Esophagus muscularis mucosa (tissue), 4 donors: ENCODE measurements at regions not wholly inside any gene's neighbourhood (a gene's known extent, or its start where the extent isn't known, plus 50 kb on each side); places are given as distances from the start of the nearest gene placed in this dataset.

Experiments
- DNase-seq: peaks from one replicate; pipeline ENCODE4 v3.0.0-alpha.2; 2017; ENCODE audit errors: extremely low spot score
- H3K27ac ChIP-seq, 4 donors: fragments of 200-600 bp; sonication (generic); replicated peaks in 1 of 4; 1 replicate in 3 of 4; 2 replicates in 1 of 4; pipeline ENCODE4 v1.5.1; 2016 to 2019; ENCODE audit warnings: mild to moderate bottlenecking in 1 of 4
- H3K27me3 ChIP-seq, 4 donors: fragments of 200-600 bp; sonication (generic); one replicate each; pipeline versions ENCODE4 v1.5.1 to v1.6.0; 2016 to 2019
- H3K36me3 ChIP-seq, 4 donors: fragments of 200-600 bp; sonication (generic); one replicate each; pipeline ENCODE4 v1.5.1; 2016 to 2019
- H3K4me1 ChIP-seq, 4 donors: fragments of 200-600 bp; sonication (generic); one replicate each; pipeline ENCODE4 v1.5.1; 2016 to 2019
- H3K4me3 ChIP-seq, 4 donors: fragments of 200-600 bp; sonication (generic); 1 replicate in 2 of 4; 2 replicates in 2 of 4; pipeline ENCODE4 v1.5.1; 2016 to 2019; ENCODE audit warnings: mild to moderate bottlenecking in 4 of 4, moderate library complexity in 1 of 4
- H3K9me3 ChIP-seq, 4 donors: fragments of 200-600 bp; sonication (generic); 1 replicate in 3 of 4; 2 replicates in 1 of 4; pipeline ENCODE4 v1.5.1; 2016 to 2019
- EP300 ChIP-seq: sonication (generic); formaldehyde crosslinking; IDR thresholded peaks from one replicate; pipeline ENCODE4 v1.6.1; 2017; ENCODE audit warnings: antibody characterized with exemption
- POLR2A ChIP-seq: fragments of 450-650 bp; IDR thresholded peaks from one replicate; pipeline ENCODE4 v1.6.1; 2017; ENCODE audit warnings: antibody characterized with exemption, moderate library complexity, mild to moderate bottlenecking, low read depth
- POLR2AphosphoS5 ChIP-seq, 2 donors: sonication (generic); formaldehyde crosslinking; IDR thresholded peaks; one replicate each; pipeline ENCODE4 v1.6.1; 2017; ENCODE audit warnings: antibody characterized with exemption in 2 of 2
- WGBS: methylation state at CpG from one replicate; pipeline ENCODE4 v1.1.5; 2018; 5-methylcytosine and 5-hydroxymethylcytosine counted together
- intact Hi-C: fragments of 100-400 bp; cut with DNase I; formaldehyde crosslinking; loops from one replicate; pipeline ENCODE4 v1.15.1; 2023
- TF ChIP-seq, protein P1 (sequence below), 3 experiments: fragments of 200-600 bp in 2 of 3; fragments of 450-650 bp in 1 of 3; sonication (generic) in 2 of 3; IDR thresholded peaks; one replicate each; pipeline ENCODE4 v1.5.1; 2017 to 2019; ENCODE audit warnings: antibody characterized with exemption in 3 of 3, mild to moderate bottlenecking in 2 of 3, moderate library complexity in 1 of 3

DNA sequence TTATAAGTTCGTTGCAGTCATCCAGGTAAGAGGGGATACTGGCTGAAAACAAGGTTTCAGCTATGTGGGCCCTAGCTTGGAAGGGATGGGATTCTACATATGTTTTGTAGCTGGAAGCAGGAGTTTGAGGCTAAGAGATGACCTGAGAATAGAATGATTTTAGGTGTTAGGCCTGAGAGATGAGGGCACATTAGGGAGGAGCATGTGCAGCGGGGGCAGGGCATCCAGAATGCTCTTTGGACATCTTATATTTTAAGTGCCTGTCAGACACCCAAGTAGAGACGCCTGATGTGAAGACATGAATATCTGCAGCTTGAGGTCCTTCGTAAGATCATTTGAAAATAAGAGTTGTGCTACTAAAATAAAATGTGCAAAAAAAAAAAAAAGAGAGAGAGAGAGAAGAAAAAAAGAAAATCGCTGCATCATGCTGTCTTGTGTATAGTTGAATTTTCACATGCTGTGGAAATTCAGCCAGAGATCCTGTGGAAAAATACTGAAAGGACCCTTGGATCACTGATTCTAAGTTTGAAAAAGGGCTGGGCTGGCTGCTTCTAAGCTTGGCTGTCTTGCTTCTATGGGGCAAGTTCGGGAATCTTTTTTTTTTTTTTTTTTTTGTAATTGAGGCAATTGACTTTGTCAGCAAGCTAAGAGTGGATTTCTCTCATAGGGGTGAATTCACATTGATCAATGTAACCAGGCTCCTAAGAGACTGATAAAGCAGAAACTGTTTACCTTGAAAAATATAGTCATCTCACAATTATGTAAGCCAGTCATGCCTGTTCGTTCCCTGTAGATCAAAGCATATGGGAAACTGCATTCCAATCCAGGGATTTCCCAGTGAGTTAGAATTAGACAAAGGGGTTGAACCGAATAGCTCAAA is 341.0 kb upstream of the GATB start:
- no peaks in the 10 kb centered on the region for H3K36me3 ChIP-seq

DNA sequence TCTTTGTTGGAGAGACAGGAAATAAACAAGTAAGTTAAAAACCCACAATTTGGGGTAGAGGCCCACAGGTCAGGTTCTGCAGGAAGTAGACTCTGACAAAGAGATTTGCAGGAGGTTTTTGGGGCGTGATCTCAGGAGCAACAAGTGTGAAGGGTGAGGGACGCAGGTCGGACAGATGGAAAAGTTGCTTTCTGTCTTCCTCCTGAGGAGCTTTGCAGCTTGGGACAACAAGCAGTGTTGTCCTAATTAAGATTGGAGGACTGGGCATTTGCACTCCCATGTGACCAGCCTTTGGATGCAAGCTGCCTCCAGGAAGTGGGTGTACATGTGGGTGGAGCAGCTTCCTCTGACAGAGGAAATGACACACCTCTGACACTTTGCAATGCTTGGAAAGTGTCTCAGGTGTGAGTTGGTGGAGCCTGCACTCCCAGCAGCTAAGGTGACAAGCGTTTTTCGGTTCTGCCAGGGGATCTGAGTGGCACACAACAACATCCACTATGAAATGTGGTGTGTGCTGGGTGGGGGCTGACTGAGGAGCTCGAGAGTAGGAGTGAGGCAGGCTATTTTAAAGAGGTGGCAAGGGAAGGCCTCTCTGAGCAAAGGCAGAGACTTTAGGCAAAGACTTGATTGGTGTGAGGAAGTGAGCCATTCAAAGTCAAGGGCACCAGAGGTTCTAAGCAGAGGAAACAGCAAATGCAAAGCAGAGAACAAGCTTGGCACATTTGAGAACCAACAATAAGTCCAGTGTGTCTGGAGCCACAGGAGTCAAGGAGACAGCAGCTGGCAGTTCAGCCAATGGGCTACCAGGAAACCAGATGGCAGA is 339.8 kb upstream of the GATB start:
- Histone ChIP-seq H3K9me3 (no peaks in the 10 kb centered on the region), H3K27ac (no peak overlapping the region), H3K36me3 (no peaks in the 10 kb centered on the region), H3K4me3 (no peak overlapping the region), H3K4me1 (peaks cover 4 to 23% (median 20%) of the 10 kb centered on the region in 4 donors), H3K27me3 (no peaks in the 10 kb centered on the region)
- TF ChIP-seq POLR2AphosphoS5 (IDR thresholded peaks at IDR 0.05) (peak; percentile 10 to 14), POLR2A (no peak), EP300 (no peak)
- TF ChIP-seq, protein P1, sequence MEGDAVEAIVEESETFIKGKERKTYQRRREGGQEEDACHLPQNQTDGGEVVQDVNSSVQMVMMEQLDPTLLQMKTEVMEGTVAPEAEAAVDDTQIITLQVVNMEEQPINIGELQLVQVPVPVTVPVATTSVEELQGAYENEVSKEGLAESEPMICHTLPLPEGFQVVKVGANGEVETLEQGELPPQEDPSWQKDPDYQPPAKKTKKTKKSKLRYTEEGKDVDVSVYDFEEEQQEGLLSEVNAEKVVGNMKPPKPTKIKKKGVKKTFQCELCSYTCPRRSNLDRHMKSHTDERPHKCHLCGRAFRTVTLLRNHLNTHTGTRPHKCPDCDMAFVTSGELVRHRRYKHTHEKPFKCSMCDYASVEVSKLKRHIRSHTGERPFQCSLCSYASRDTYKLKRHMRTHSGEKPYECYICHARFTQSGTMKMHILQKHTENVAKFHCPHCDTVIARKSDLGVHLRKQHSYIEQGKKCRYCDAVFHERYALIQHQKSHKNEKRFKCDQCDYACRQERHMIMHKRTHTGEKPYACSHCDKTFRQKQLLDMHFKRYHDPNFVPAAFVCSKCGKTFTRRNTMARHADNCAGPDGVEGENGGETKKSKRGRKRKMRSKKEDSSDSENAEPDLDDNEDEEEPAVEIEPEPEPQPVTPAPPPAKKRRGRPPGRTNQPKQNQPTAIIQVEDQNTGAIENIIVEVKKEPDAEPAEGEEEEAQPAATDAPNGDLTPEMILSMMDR (IDR thresholded peaks at IDR 0.05), result no peak
- 84% methylated on average over 6 of the region's 6 CpGs for WGBS
- peak; percentile 87 for DNase-seq
- intact Hi-C loops, result no loop called here

More for the DNA sequence above, 341.0 kb upstream of the GATB start:
- H3K27me3 ChIP-seq, result no peaks in the 10 kb centered on the region
- H3K4me3 ChIP-seq, result no peak overlapping the region
- peaks cover 8 to 34% (median 30%) of the 10 kb centered on the region in 4 donors for H3K4me1 ChIP-seq
- intact Hi-C loops, result no loop called here
- peak; percentile 62 for DNase-seq
- TF ChIP-seq POLR2A (no peak), EP300 (no peak)
- TF ChIP-seq, protein P1 (IDR thresholded peaks at IDR 0.05), result no peak
- no peak overlapping the region for H3K27ac ChIP-seq
- no peaks in the 10 kb centered on the region for H3K9me3 ChIP-seq
- 84% methylated on average over 8 of the region's 8 CpGs for WGBS

DNA sequence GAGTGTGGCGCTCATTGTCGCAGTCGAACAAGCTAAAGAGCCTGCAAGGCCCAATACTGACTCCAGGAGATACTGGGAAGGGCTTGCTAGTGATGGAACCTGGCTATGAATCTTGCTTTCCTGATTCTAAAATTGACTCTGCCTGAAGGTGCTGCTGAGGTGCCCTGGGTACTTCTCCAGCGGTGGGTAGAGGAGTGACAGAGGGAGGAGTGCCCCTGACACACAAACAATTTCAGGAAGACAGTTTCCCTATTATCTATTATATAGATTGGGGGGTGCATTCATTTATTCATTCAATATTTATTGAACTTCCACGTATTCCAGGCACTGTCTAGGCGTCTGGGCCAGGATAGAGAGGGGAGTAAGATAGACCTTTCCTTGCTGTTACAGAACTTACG is 339.2 kb upstream of the GATB start:
- no peak for DNase-seq

DNA sequence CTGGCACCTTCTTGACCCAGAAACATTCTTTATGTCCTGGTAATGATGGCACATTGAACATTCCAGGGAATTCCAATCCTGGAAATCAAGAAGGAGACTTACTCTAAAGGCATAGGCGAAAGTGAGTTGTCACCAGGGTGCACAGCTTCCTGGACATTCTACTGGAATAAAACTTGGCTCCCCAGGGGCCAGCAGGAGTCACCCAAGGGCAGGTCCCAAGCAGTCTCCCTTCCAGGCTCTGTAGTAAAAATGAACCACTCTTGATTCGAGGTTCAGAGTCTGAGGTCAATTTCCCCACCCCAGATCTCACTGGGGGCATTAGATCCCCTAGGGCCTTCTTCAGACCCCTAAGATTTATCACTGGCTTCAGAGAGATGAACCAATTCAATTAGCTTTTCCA is 338.7 kb upstream of the GATB start:
- Histone ChIP-seq H3K4me1 (peaks cover 4 to 23% (median 20%) of the 10 kb centered on the region in 4 donors), H3K9me3 (no peaks in the 10 kb centered on the region), H3K36me3 (no peaks in the 10 kb centered on the region), H3K27ac (no peak overlapping the region), H3K4me3 (no peak overlapping the region), H3K27me3 (no peaks in the 10 kb centered on the region)
- 84% methylated on average over 2 of the region's 2 CpGs for WGBS
- intact Hi-C loops, result no loop called here
- DNase-seq, result no peak
- TF ChIP-seq POLR2A, result no peak
- TF ChIP-seq EP300, result no peak
- no peak for TF ChIP-seq POLR2AphosphoS5 (IDR thresholded peaks at IDR 0.05)
- TF ChIP-seq, protein P1 (IDR thresholded peaks at IDR 0.05), result no peak

More for the DNA sequence above, 339.2 kb upstream of the GATB start:
- Histone ChIP-seq H3K27me3 (no peaks in the 10 kb centered on the region), H3K36me3 (no peaks in the 10 kb centered on the region), H3K27ac (no peak overlapping the region), H3K4me3 (no peak overlapping the region), H3K4me1 (peaks cover 4 to 23% (median 20%) of the 10 kb centered on the region in 4 donors), H3K9me3 (no peaks in the 10 kb centered on the region)
- 93% methylated on average over 7 of the region's 7 CpGs for WGBS
- no peak for TF ChIP-seq POLR2AphosphoS5 (IDR thresholded peaks at IDR 0.05)
- TF ChIP-seq EP300, result no peak
- TF ChIP-seq, protein P1 (IDR thresholded peaks at IDR 0.05), result no peak
- no peak for TF ChIP-seq POLR2A
- intact Hi-C loops, result no loop called here
